GM23248 (cell line): ENCODE measurements at regions not wholly inside any gene's neighbourhood (a gene's known extent, or its start where the extent isn't known, plus 50 kb on each side); places are given as distances from the start of the nearest gene placed in this dataset.

Source experiments
- DNase-seq: peaks from one replicate; pipeline ENCODE4 v3.0.0-alpha.2; 2015
- H2AFZ ChIP-seq: fragments of 200-600 bp; sonication (generic); 2 replicates; pipeline ENCODE4 v1.6.1; 2016; ENCODE audit warnings: antibody characterized with exemption
- H3F3A ChIP-seq: fragments of 200-600 bp; sonication (generic); 2 replicates; pipeline ENCODE4 v1.6.1; 2016; ENCODE audit warnings: mild to moderate bottlenecking, antibody characterized with exemption, mixed run types; ENCODE audit not compliant: insufficient read depth
- H3K27ac ChIP-seq: fragments of 200-600 bp; sonication (generic); 2 replicates; pipeline ENCODE4 v1.5.1; 2016; ENCODE audit warnings: mild to moderate bottlenecking
- H3K27me3 ChIP-seq: fragments of 200-600 bp; sonication (generic); replicated peaks from 2 replicates; pipeline ENCODE4 v1.6.1; 2016; ENCODE audit warnings: mild to moderate bottlenecking; ENCODE audit not compliant: insufficient read depth
- H3K36me3 ChIP-seq: fragments of 200-600 bp; sonication (generic); 2 replicates; pipeline ENCODE4 v1.6.1; 2016; ENCODE audit warnings: low read depth, mild to moderate bottlenecking
- H3K4me1 ChIP-seq: fragments of 200-600 bp; sonication (generic); 2 replicates; pipeline ENCODE4 v1.6.1; 2016; ENCODE audit warnings: mild to moderate bottlenecking; ENCODE audit not compliant: insufficient read depth
- H3K4me2 ChIP-seq: fragments of 200-600 bp; sonication (generic); one replicate; pipeline ENCODE4 v1.6.1; 2016; ENCODE audit warnings: mild to moderate bottlenecking; ENCODE audit not compliant: unreplicated experiment
- H3K4me3 ChIP-seq: fragments of 200-600 bp; sonication (generic); 2 replicates; pipeline ENCODE4 v1.5.1; 2016; ENCODE audit warnings: mild to moderate bottlenecking
- H3K79me2 ChIP-seq: fragments of 200-600 bp; sonication (generic); 2 replicates; pipeline ENCODE4 v1.6.1; 2016; ENCODE audit warnings: mild to moderate bottlenecking; ENCODE audit not compliant: insufficient read depth
- H3K9ac ChIP-seq: fragments of 200-600 bp; sonication (generic); 2 replicates; pipeline ENCODE4 v1.6.1; 2016; ENCODE audit warnings: mild to moderate bottlenecking
- H3K9me2 ChIP-seq: fragments of 200-600 bp; sonication (generic); 2 replicates; pipeline ENCODE4 v1.6.1; 2016; ENCODE audit warnings: mixed run types, mild to moderate bottlenecking, moderate library complexity; ENCODE audit not compliant: insufficient read depth
- H3K9me3 ChIP-seq: fragments of 200-600 bp; sonication (generic); one replicate; pipeline ENCODE4 v1.6.1; 2017; ENCODE audit warnings: low read depth
- H4K20me1 ChIP-seq: fragments of 200-600 bp; sonication (generic); 2 replicates; pipeline ENCODE4 v1.6.0; 2016; ENCODE audit not compliant: insufficient read depth
- EZH2 ChIP-seq: fragments of 200-600 bp; sonication (generic); IDR thresholded peaks from 2 replicates; pipeline ENCODE4 v1.6.1; 2018; ENCODE audit warnings: antibody characterized with exemption, mild to moderate bottlenecking; ENCODE audit not compliant: insufficient read depth, poor library complexity, severe bottlenecking
- EZH2phosphoT487 ChIP-seq: fragments of 200-600 bp; sonication (generic); IDR thresholded peaks from 2 replicates; pipeline ENCODE4 v1.6.1; 2018; ENCODE audit warnings: antibody characterized with exemption, moderate library complexity, mild to moderate bottlenecking, low read depth; ENCODE audit not compliant: insufficient read depth
- WGBS, 2 experiments: methylation state at CpG; one replicate each; pipeline ENCODE4 v1.1.6; 2015 to 2017; ENCODE audit warnings: low lambda C conversion rate in 2 of 2, low coverage in 1 of 2; ENCODE audit errors: missing lambda C conversion rate in 2 of 2; 5-methylcytosine and 5-hydroxymethylcytosine counted together
- in situ Hi-C: fragments of 300-500 bp; cut with MboI; formaldehyde crosslinking; loops from 2 replicates; pipeline ENCODE4 v1.15.0; 2020

DNA sequence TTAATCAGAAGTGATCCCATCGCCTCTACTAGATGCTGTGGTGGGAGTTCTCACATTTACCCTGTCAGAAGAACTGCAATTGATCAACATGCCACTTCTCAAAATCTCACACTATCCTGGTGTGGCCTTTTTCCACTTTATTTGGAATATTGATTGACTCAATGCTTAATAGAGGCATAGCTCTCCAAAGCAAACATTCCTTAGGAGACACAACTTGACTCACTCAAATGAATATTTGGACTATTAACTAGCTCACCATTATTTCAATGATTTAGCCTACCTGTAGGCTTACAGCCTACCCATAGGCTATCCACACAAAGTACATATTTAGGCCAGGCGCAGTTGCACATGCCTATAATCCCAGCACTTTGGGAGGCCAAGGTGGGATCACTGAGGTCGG is 186.5 kb downstream of the KLHL28 start:
- Histone ChIP-seq H3K4me2 (no peak overlapping the region), H3K27ac (no peak overlapping the region), H3F3A (no peaks in the 10 kb centered on the region), H3K9me2 (no peaks in the 10 kb centered on the region), H3K9ac (no peak overlapping the region), H3K4me1 (no peaks in the 10 kb centered on the region), H4K20me1 (no peaks in the 10 kb centered on the region), H3K9me3 (no peaks in the 10 kb centered on the region), H3K27me3 (no peaks in the 10 kb centered on the region), H3K79me2 (no peaks in the 10 kb centered on the region), H3K4me3 (no peak overlapping the region), H2AFZ (no peak overlapping the region), H3K36me3 (no peaks in the 10 kb centered on the region)
- WGBS, 2 experiments = 53 to 57% methylated on average over 3 of the region's 3 CpGs
- DNase-seq = no peak
- TF ChIP-seq EZH2phosphoT487 (no peak), EZH2 (no peak)
- in situ Hi-C loops = no loop called here

DNA sequence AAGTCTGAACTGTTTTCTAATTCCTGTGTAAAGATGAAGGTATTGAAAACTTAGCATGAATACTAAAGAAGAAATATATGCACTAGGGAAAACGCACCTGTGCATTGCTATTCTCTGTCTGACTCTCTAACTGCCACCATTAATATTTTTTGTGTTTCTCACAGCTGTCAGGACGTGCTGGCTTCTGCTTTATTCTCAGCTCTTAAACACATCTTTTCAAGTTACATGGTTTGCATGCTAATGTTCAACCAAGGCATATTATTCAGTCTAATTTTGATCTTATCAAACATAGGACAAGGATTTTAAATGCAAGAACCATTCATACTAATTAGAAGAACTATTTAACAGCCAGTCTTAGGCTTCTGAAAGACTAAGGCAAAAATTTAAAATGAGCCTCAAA is 187.4 kb downstream of the KLHL28 start:
- Histone ChIP-seq H4K20me1 (no peaks in the 10 kb centered on the region), H3K9me3 (no peaks in the 10 kb centered on the region), H3K4me2 (no peak overlapping the region), H3K27ac (no peak overlapping the region), H3K27me3 (no peaks in the 10 kb centered on the region), H3K4me1 (no peaks in the 10 kb centered on the region), H2AFZ (no peak overlapping the region), H3F3A (no peaks in the 10 kb centered on the region), H3K9me2 (no peaks in the 10 kb centered on the region), H3K4me3 (no peak overlapping the region), H3K79me2 (no peaks in the 10 kb centered on the region), H3K9ac (no peak overlapping the region), H3K36me3 (no peaks in the 10 kb centered on the region)
- in situ Hi-C loops = no loop called here
- WGBS, 2 experiments = 14 to 18% methylated on average over 2 of the region's 2 CpGs
- TF ChIP-seq EZH2 (no peak), EZH2phosphoT487 (no peak)
- no peak for DNase-seq

DNA sequence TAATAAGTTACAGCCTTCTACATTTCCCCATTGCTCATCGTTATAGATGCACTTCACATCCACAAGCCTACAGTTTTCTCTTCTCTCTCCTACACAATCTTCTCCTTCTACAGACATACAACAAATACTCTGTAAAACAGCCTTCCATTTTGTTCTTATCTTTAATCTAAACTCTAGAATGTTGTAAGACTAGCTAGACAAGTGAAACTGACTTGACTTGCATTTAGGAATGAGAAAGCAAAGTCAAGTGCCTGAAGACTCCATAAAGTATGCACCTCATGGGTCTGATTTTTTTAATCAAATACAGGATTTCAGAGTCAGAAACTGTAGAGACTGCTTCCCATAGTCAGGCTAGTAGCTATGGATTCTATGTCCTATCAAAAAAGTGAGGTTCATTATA is 190.3 kb downstream of the KLHL28 start:
- 40 to 62% methylated on average over 1 of the region's 1 CpG for WGBS, 2 experiments
- H3F3A ChIP-seq = no peaks in the 10 kb centered on the region
- H4K20me1 ChIP-seq = no peaks in the 10 kb centered on the region
- H3K9me3 ChIP-seq = no peaks in the 10 kb centered on the region
- H3K27ac ChIP-seq = no peak overlapping the region
- in situ Hi-C loops = no loop called here
- H2AFZ ChIP-seq = no peak overlapping the region
- no peaks in the 10 kb centered on the region for H3K27me3 ChIP-seq
- no peaks in the 10 kb centered on the region for H3K4me1 ChIP-seq
- H3K4me3 ChIP-seq = no peak overlapping the region
- no peak for DNase-seq
- H3K36me3 ChIP-seq = no peaks in the 10 kb centered on the region
- no peak for TF ChIP-seq EZH2phosphoT487
- no peak for TF ChIP-seq EZH2
- no peaks in the 10 kb centered on the region for H3K79me2 ChIP-seq
- no peak overlapping the region for H3K9ac ChIP-seq
- H3K9me2 ChIP-seq = no peaks in the 10 kb centered on the region
- H3K4me2 ChIP-seq = no peak overlapping the region

DNA sequence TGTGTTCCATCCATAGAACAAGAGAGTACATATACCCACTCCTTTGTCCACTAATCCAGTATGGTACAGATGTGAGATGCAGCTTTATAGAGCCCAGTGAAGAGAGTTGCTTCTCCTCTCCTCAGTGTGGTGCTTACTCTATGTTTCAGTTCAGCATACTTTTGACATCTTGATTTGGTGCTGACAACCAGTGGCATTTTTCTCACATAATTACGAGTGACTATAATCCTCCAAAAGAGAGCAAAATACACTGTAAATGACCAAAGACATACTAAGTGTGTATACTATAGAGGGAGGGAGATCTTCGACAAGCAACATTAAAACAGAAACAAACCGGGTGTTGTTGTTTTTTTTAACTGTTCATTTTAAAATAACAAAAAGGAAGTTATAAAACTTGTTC is 191.5 kb downstream of the KLHL28 start:
- Histone ChIP-seq H4K20me1 (no peaks in the 10 kb centered on the region), H2AFZ (no peak overlapping the region)
- in situ Hi-C loops = no loop called here

DNA sequence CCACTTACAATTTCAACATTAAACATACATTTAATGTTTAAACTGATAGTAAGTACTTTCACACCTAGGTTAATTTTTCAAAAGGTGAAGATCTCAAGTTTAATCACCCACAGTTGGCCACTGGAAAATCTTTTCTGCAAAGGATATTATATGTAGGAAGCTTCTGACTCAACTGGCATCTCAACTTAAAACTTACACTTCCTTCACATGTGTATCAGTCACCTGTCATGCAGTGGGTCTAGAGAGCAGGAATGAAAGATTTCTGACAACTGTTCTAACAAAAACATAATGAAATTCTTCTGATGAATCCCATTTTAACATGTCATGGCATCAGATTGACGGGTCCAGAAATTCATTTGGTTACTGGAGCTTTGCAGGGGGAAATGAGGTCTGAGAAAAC is 192.8 kb downstream of the KLHL28 start:
- Histone ChIP-seq H3K36me3 (no peaks in the 10 kb centered on the region), H3K9ac (no peak overlapping the region), H3K27me3 (no peaks in the 10 kb centered on the region), H3K9me3 (no peaks in the 10 kb centered on the region), H3F3A (no peaks in the 10 kb centered on the region), H3K4me1 (no peaks in the 10 kb centered on the region), H3K4me3 (no peak overlapping the region), H3K79me2 (no peaks in the 10 kb centered on the region), H3K4me2 (no peak overlapping the region), H4K20me1 (no peaks in the 10 kb centered on the region), H3K27ac (no peak overlapping the region), H3K9me2 (no peaks in the 10 kb centered on the region), H2AFZ (no peak overlapping the region)
- 0 to 15% methylated on average over 1 of the region's 1 CpG for WGBS, 2 experiments
- TF ChIP-seq EZH2phosphoT487 (no peak), EZH2 (no peak)
- in situ Hi-C loops = no loop called here
- DNase-seq = no peak

More for the DNA sequence above, 191.5 kb downstream of the KLHL28 start:
- no peak overlapping the region for H3K27ac ChIP-seq
- 21 to 23% methylated on average over 3 of the region's 3 CpGs for WGBS, 2 experiments
- H3K9me3 ChIP-seq = no peaks in the 10 kb centered on the region
- DNase-seq = no peak
- H3K36me3 ChIP-seq = no peaks in the 10 kb centered on the region
- no peaks in the 10 kb centered on the region for H3K9me2 ChIP-seq
- H3K27me3 ChIP-seq = no peaks in the 10 kb centered on the region
- TF ChIP-seq EZH2phosphoT487 (no peak), EZH2 (no peak)
- no peak overlapping the region for H3K4me3 ChIP-seq
- H3K79me2 ChIP-seq = no peaks in the 10 kb centered on the region
- H3K4me1 ChIP-seq = no peaks in the 10 kb centered on the region
- no peak overlapping the region for H3K4me2 ChIP-seq
- no peaks in the 10 kb centered on the region for H3F3A ChIP-seq
- H3K9ac ChIP-seq = no peak overlapping the region
